ENCODE measurements at regions not wholly inside any gene's neighbourhood (a gene's known extent, or its start where the extent isn't known, plus 50 kb on each side); places are given as distances from the start of the nearest gene placed in this dataset.

GRCh38 chr11:92633820-92634219, 335.6 kb upstream of the MTNR1B start:
- no peaks in the 10 kb centered on the region for H3K27me3 ChIP-seq
- no peaks in the 10 kb centered on the region for H3K4me1 ChIP-seq
- DNase-seq = no peak
- no peak overlapping the region for H3K4me3 ChIP-seq (ENCODE audit: low read depth, low read length)
- H3K9me3 ChIP-seq = no peaks in the 10 kb centered on the region
- no peak for TF ChIP-seq CTCF (IDR thresholded peaks at IDR 0.05; ENCODE audit: low read depth, low read length)
- H3K36me3 ChIP-seq = no peaks in the 10 kb centered on the region

GRCh38 chr11:92636543-92637188, 332.8 kb upstream of the MTNR1B start:
- Histone ChIP-seq H3K9me3 (no peaks in the 10 kb centered on the region), H3K4me1 (no peaks in the 10 kb centered on the region), H3K36me3 (no peaks in the 10 kb centered on the region), H3K27me3 (no peaks in the 10 kb centered on the region), H3K4me3 (ENCODE audit: low read depth, low read length) (no peak overlapping the region)
- no peak for DNase-seq
- TF ChIP-seq CTCF (IDR thresholded peaks at IDR 0.05; ENCODE audit: low read depth, low read length) = no peak

- no peak for DNase-seq
- H3K4me3 ChIP-seq (ENCODE audit: low read depth, low read length) = no peak overlapping the region
- no peak for TF ChIP-seq CTCF (IDR thresholded peaks at IDR 0.05; ENCODE audit: low read depth, low read length)
Observed at GRCh38 chr11:92638678-92639077, 330.8 kb upstream of the MTNR1B start.

GRCh38 chr11:92642177-92642931, 327.1 kb upstream of the MTNR1B start:
- H3K27me3 ChIP-seq = no peaks in the 10 kb centered on the region
- H3K36me3 ChIP-seq = no peaks in the 10 kb centered on the region
- no peak for DNase-seq
- no peak for TF ChIP-seq CTCF (IDR thresholded peaks at IDR 0.05; ENCODE audit: low read depth, low read length)
- peaks cover 10% of the 10 kb centered on the region for H3K4me1 ChIP-seq
- H3K9me3 ChIP-seq = no peaks in the 10 kb centered on the region
- no peak overlapping the region for H3K4me3 ChIP-seq (ENCODE audit: low read depth, low read length)

More at GRCh38 chr11:92638678-92639077, 330.8 kb upstream of the MTNR1B start:
- no peaks in the 10 kb centered on the region for H3K9me3 ChIP-seq
- peaks cover 3% of the 10 kb centered on the region for H3K4me1 ChIP-seq
- no peaks in the 10 kb centered on the region for H3K36me3 ChIP-seq
- no peaks in the 10 kb centered on the region for H3K27me3 ChIP-seq

GRCh38 chr11:92643827-92644226, 325.6 kb upstream of the MTNR1B start:
- Histone ChIP-seq H3K4me1 (peaks cover 10% of the 10 kb centered on the region), H3K4me3 (ENCODE audit: low read depth, low read length) (no peak overlapping the region), H3K27me3 (no peaks in the 10 kb centered on the region), H3K36me3 (no peaks in the 10 kb centered on the region), H3K9me3 (no peaks in the 10 kb centered on the region)
- DNase-seq = no peak
- no peak for TF ChIP-seq CTCF (IDR thresholded peaks at IDR 0.05; ENCODE audit: low read depth, low read length)
